Glomerular visceral epithelial cell (primary cell): ENCODE measurements at regions not wholly inside any gene's neighbourhood (a gene's known extent, or its start where the extent isn't known, plus 50 kb on each side); places are given as distances from the start of the nearest gene placed in this dataset.

Experiments
- DNase-seq: peaks from one replicate; pipeline ENCODE4 v3.0.0-alpha.2; 2016; ENCODE audit errors: extremely low spot score

GRCh38 chr20:11041396-11041795 is 367.6 kb upstream of the JAG1 start:
- DNase-seq, result no peak

- no peak for DNase-seq
Observed at GRCh38 chr20:11043001-11043400, 369.2 kb upstream of the JAG1 start.

GRCh38 chr20:11044561-11044960 is 370.8 kb upstream of the JAG1 start:
- no peak for DNase-seq

GRCh38 chr20:11045412-11046175 is 371.8 kb upstream of the JAG1 start:
- DNase-seq, result no peak

GRCh38 chr20:11047559-11047958 is 373.8 kb upstream of the JAG1 start:
- DNase-seq, result peak; percentile 86

- DNase-seq, result no peak
Observed at GRCh38 chr20:11048739-11049138, 374.9 kb upstream of the JAG1 start.

GRCh38 chr20:11050350-11050749 is 376.6 kb upstream of the JAG1 start:
- DNase-seq, result no peak

GRCh38 chr20:11051136-11051535 is 377.3 kb upstream of the JAG1 start:
- DNase-seq, result no peak

- DNase-seq, result no peak
Observed at GRCh38 chr20:11053310-11053709, 379.5 kb upstream of the JAG1 start.

- peak; percentile 79 for DNase-seq
Observed at GRCh38 chr20:11054266-11054993, 380.6 kb upstream of the JAG1 start.

- DNase-seq, result no peak
Observed at GRCh38 chr20:11056414-11056813, 382.6 kb upstream of the JAG1 start.

GRCh38 chr20:11057624-11058023 is 383.8 kb upstream of the JAG1 start:
- DNase-seq, result no peak

GRCh38 chr20:11059659-11060058 is 385.9 kb upstream of the JAG1 start:
- DNase-seq, result no peak

- no peak for DNase-seq
Observed at GRCh38 chr20:11060423-11061185, 386.8 kb upstream of the JAG1 start.

GRCh38 chr20:11063444-11063843 is 389.6 kb upstream of the JAG1 start:
- no peak for DNase-seq

- DNase-seq, result no peak
Observed at GRCh38 chr20:11064946-11065345, 391.1 kb upstream of the JAG1 start.

GRCh38 chr20:11067359-11067758 is 393.6 kb upstream of the JAG1 start:
- DNase-seq, result no peak

GRCh38 chr20:11072982-11073381 is 399.2 kb upstream of the JAG1 start:
- DNase-seq, result no peak

GRCh38 chr20:11076434-11077105 is 402.8 kb upstream of the JAG1 start:
- no peak for DNase-seq

GRCh38 chr20:11077226-11077625 is 403.4 kb upstream of the JAG1 start:
- DNase-seq, result no peak

GRCh38 chr20:11080010-11080409 is 406.2 kb upstream of the JAG1 start:
- no peak for DNase-seq

- no peak for DNase-seq
Observed at GRCh38 chr20:11080781-11081377, 407.1 kb upstream of the JAG1 start.
